BLaER1 treated with 17β-estradiol and CSF1 and Interleukin-3, amounts not matched to agents 10 nM and 100 nM (cell line): ENCODE measurements at regions not wholly inside any gene's neighbourhood (a gene's known extent, or its start where the extent isn't known, plus 50 kb on each side); places are given as distances from the start of the nearest gene placed in this dataset.
"Not testable (repeated sequence)": the region's sequence is repeated elsewhere in the genome, so short reads cannot be mapped to it uniquely, and the experiment has no call there.

Experiments
- H3K27ac ChIP-seq, 11 experiments: shearing (Covaris generic); formaldehyde crosslinking; 2 replicates each; pipeline ENCODE4 v1.8.1; 2022
- H3K27me3 ChIP-seq, 11 experiments: shearing (Covaris generic); formaldehyde crosslinking; 2 replicates each; pipeline ENCODE4 v1.8.1; 2022
- H3K36me3 ChIP-seq, 11 experiments: shearing (Covaris generic); formaldehyde crosslinking; 2 replicates each; pipeline ENCODE4 v1.8.1; 2022
- H3K4me1 ChIP-seq, 10 experiments: shearing (Covaris generic); formaldehyde crosslinking; 2 replicates each; pipeline ENCODE4 v1.8.1; 2022
- H3K4me2 ChIP-seq, 11 experiments: shearing (Covaris generic); formaldehyde crosslinking; 2 replicates each; pipeline ENCODE4 v1.8.1; 2022
- H3K4me3 ChIP-seq, 10 experiments: shearing (Covaris generic); formaldehyde crosslinking; 2 replicates each; pipeline ENCODE4 v1.8.1; 2022
- H3K9ac ChIP-seq, 11 experiments: shearing (Covaris generic); formaldehyde crosslinking; 2 replicates each; pipeline ENCODE4 v1.8.1; 2022
- H3K9me3 ChIP-seq, 11 experiments: shearing (Covaris generic); formaldehyde crosslinking; replicated peaks in 1 of 11; 2 replicates each; pipeline ENCODE4 v1.8.1; 2022
- H4K20me1 ChIP-seq, 11 experiments: shearing (Covaris generic); formaldehyde crosslinking; 2 replicates each; pipeline ENCODE4 v1.8.1; 2022
- Cebpa-rat ChIP-seq, 11 experiments: shearing (Covaris generic); IDR thresholded peaks; 2 replicates each; pipeline ENCODE4 v1.8.1; 2022

- Histone ChIP-seq H3K27ac (no peak overlapping the region), H3K4me1 (no peaks in the 10 kb centered on the region), H3K36me3 (no peaks in the 10 kb centered on the region), H4K20me1 (no peaks in the 10 kb centered on the region), H3K4me2 (no peak overlapping the region), H3K9me3 (no peaks in the 10 kb centered on the region), H3K4me3 (no peak overlapping the region), H3K9ac (no peak overlapping the region), H3K27me3 (no peaks in the 10 kb centered on the region)
- no peak for TF ChIP-seq Cebpa-rat (IDR thresholded peaks at IDR 0.05)
Measured at GRCh38 chr9:65400886-65401285, 115.9 kb upstream of the FOXD4L5 start.

GRCh38 chr9:65397763-65398719 is 113.0 kb upstream of the FOXD4L5 start:
- not testable (repeated sequence) for H3K36me3 ChIP-seq, H3K9me3 ChIP-seq, H3K4me3 ChIP-seq, H3K27me3 ChIP-seq, H4K20me1 ChIP-seq, H3K4me2 ChIP-seq, H3K27ac ChIP-seq, H3K4me1 ChIP-seq, H3K9ac ChIP-seq

- not testable (repeated sequence) for H3K4me2 ChIP-seq, H3K4me3 ChIP-seq, H4K20me1 ChIP-seq, H3K27ac ChIP-seq, H3K4me1 ChIP-seq, H3K9ac ChIP-seq, H3K36me3 ChIP-seq, H3K9me3 ChIP-seq, H3K27me3 ChIP-seq
Measured at GRCh38 chr9:65397226-65397625, 112.2 kb upstream of the FOXD4L5 start.

- not testable (repeated sequence) for H3K36me3 ChIP-seq, H3K4me2 ChIP-seq, H3K9me3 ChIP-seq, H4K20me1 ChIP-seq, H3K27ac ChIP-seq, H3K27me3 ChIP-seq, H3K4me1 ChIP-seq, H3K4me3 ChIP-seq, H3K9ac ChIP-seq
Measured at GRCh38 chr9:65396601-65397000, 111.6 kb upstream of the FOXD4L5 start.

- H4K20me1 ChIP-seq, H3K27me3 ChIP-seq, H3K4me1 ChIP-seq, H3K36me3 ChIP-seq, H3K9me3 ChIP-seq, H3K9ac ChIP-seq, H3K4me3 ChIP-seq, H3K27ac ChIP-seq, H3K4me2 ChIP-seq: not testable (repeated sequence)
Measured at GRCh38 chr9:65395789-65396188, 110.8 kb upstream of the FOXD4L5 start.

- not testable (repeated sequence) for H3K4me1 ChIP-seq
Measured at GRCh38 chr9:65395121-65395520, 110.1 kb upstream of the FOXD4L5 start.

GRCh38 chr9:65393111-65393810 is 108.3 kb upstream of the FOXD4L5 start:
- not testable (repeated sequence) for H4K20me1 ChIP-seq, H3K9me3 ChIP-seq, H3K27me3 ChIP-seq, H3K9ac ChIP-seq, H3K4me2 ChIP-seq, H3K4me1 ChIP-seq, H3K27ac ChIP-seq, H3K4me3 ChIP-seq, H3K36me3 ChIP-seq

More at GRCh38 chr9:65395121-65395520, 110.1 kb upstream of the FOXD4L5 start:
- H4K20me1 ChIP-seq, H3K9ac ChIP-seq, H3K27me3 ChIP-seq, H3K36me3 ChIP-seq, H3K27ac ChIP-seq, H3K4me2 ChIP-seq, H3K4me3 ChIP-seq, H3K9me3 ChIP-seq: not testable (repeated sequence)

GRCh38 chr9:65392611-65393010 is 107.6 kb upstream of the FOXD4L5 start:
- not testable (repeated sequence) for H3K4me2 ChIP-seq, H3K9ac ChIP-seq, H3K4me3 ChIP-seq, H3K9me3 ChIP-seq, H3K36me3 ChIP-seq, H4K20me1 ChIP-seq, H3K27ac ChIP-seq, H3K4me1 ChIP-seq, H3K27me3 ChIP-seq

- not testable (repeated sequence) for H3K4me1 ChIP-seq, H3K27me3 ChIP-seq, H4K20me1 ChIP-seq, H3K27ac ChIP-seq, H3K4me3 ChIP-seq, H3K4me2 ChIP-seq, H3K36me3 ChIP-seq, H3K9ac ChIP-seq
- peaks cover 0 to 25% (median 22%) of the 10 kb centered on the region in 11 experiments; a peak in 15 of 22 replicates for H3K9me3 ChIP-seq
Measured at GRCh38 chr9:65389710-65390109, 104.7 kb upstream of the FOXD4L5 start.

- not testable (repeated sequence) for H3K4me3 ChIP-seq, H4K20me1 ChIP-seq, H3K9ac ChIP-seq, H3K27me3 ChIP-seq, H3K36me3 ChIP-seq, H3K27ac ChIP-seq, H3K4me1 ChIP-seq, H3K4me2 ChIP-seq
- H3K9me3 ChIP-seq: peaks cover 0 to 28% (median 23%) of the 10 kb centered on the region in 11 experiments; a peak in 15 of 22 replicates
Measured at GRCh38 chr9:65389216-65389615, 104.2 kb upstream of the FOXD4L5 start.

GRCh38 chr9:65386699-65387098 is 101.7 kb upstream of the FOXD4L5 start:
- H4K20me1 ChIP-seq, H3K27me3 ChIP-seq, H3K4me1 ChIP-seq, H3K36me3 ChIP-seq: not testable (repeated sequence)
- peak overlapping the region; percentile 42 to 65 (median 54); a peak in 19 of 20 replicates for H3K4me3 ChIP-seq
- H3K9me3 ChIP-seq: peaks cover 0 to 42% (median 23%) of the 10 kb centered on the region in 11 experiments; a peak in 15 of 22 replicates
- peak overlapping the region in 9 of 11 experiments; percentile 38 to 67 (median 57); a peak in 13 of 22 replicates for H3K9ac ChIP-seq
- H3K27ac ChIP-seq: peak overlapping the region in 4 of 11 experiments; percentile 23 to 52 (median 44); a peak in 5 of 22 replicates
- peak overlapping the region in 4 of 11 experiments; percentile 24 to 45 (median 32); a peak in 5 of 22 replicates for H3K4me2 ChIP-seq

GRCh38 chr9:65386191-65386590 is 101.2 kb upstream of the FOXD4L5 start:
- not testable (repeated sequence) for H4K20me1 ChIP-seq, H3K27me3 ChIP-seq, H3K4me1 ChIP-seq, H3K9ac ChIP-seq, H3K27ac ChIP-seq, H3K36me3 ChIP-seq, H3K4me2 ChIP-seq
- peaks cover 0 to 42% (median 23%) of the 10 kb centered on the region in 11 experiments; a peak in 15 of 22 replicates for H3K9me3 ChIP-seq
- H3K4me3 ChIP-seq: peak overlapping the region in 4 of 10 experiments; percentile 28 to 56 (median 49); a peak in 7 of 20 replicates

- H3K27me3 ChIP-seq, H4K20me1 ChIP-seq, H3K4me3 ChIP-seq, H3K36me3 ChIP-seq, H3K4me2 ChIP-seq, H3K27ac ChIP-seq, H3K9ac ChIP-seq, H3K4me1 ChIP-seq: not testable (repeated sequence)
- peaks cover 0 to 42% (median 23%) of the 10 kb centered on the region in 11 experiments; a peak in 15 of 22 replicates for H3K9me3 ChIP-seq
Measured at GRCh38 chr9:65385655-65386024, 100.6 kb upstream of the FOXD4L5 start.
